GM23248 (cell line): ENCODE measurements at regions not wholly inside any gene's neighbourhood (a gene's known extent, or its start where the extent isn't known, plus 50 kb on each side); places are given as distances from the start of the nearest gene placed in this dataset.

Source experiments
- DNase-seq: peaks from one replicate; pipeline ENCODE4 v3.0.0-alpha.2; 2015
- H2AFZ ChIP-seq: fragments of 200-600 bp; sonication (generic); 2 replicates; pipeline ENCODE4 v1.6.1; 2016; ENCODE audit warnings: antibody characterized with exemption
- H3F3A ChIP-seq: fragments of 200-600 bp; sonication (generic); 2 replicates; pipeline ENCODE4 v1.6.1; 2016; ENCODE audit warnings: mild to moderate bottlenecking, antibody characterized with exemption, mixed run types; ENCODE audit not compliant: insufficient read depth
- H3K27ac ChIP-seq: fragments of 200-600 bp; sonication (generic); 2 replicates; pipeline ENCODE4 v1.5.1; 2016; ENCODE audit warnings: mild to moderate bottlenecking
- H3K27me3 ChIP-seq: fragments of 200-600 bp; sonication (generic); replicated peaks from 2 replicates; pipeline ENCODE4 v1.6.1; 2016; ENCODE audit warnings: mild to moderate bottlenecking; ENCODE audit not compliant: insufficient read depth
- H3K36me3 ChIP-seq: fragments of 200-600 bp; sonication (generic); 2 replicates; pipeline ENCODE4 v1.6.1; 2016; ENCODE audit warnings: low read depth, mild to moderate bottlenecking
- H3K4me1 ChIP-seq: fragments of 200-600 bp; sonication (generic); 2 replicates; pipeline ENCODE4 v1.6.1; 2016; ENCODE audit warnings: mild to moderate bottlenecking; ENCODE audit not compliant: insufficient read depth
- H3K4me2 ChIP-seq: fragments of 200-600 bp; sonication (generic); one replicate; pipeline ENCODE4 v1.6.1; 2016; ENCODE audit warnings: mild to moderate bottlenecking; ENCODE audit not compliant: unreplicated experiment
- H3K4me3 ChIP-seq: fragments of 200-600 bp; sonication (generic); 2 replicates; pipeline ENCODE4 v1.5.1; 2016; ENCODE audit warnings: mild to moderate bottlenecking
- H3K79me2 ChIP-seq: fragments of 200-600 bp; sonication (generic); 2 replicates; pipeline ENCODE4 v1.6.1; 2016; ENCODE audit warnings: mild to moderate bottlenecking; ENCODE audit not compliant: insufficient read depth
- H3K9ac ChIP-seq: fragments of 200-600 bp; sonication (generic); 2 replicates; pipeline ENCODE4 v1.6.1; 2016; ENCODE audit warnings: mild to moderate bottlenecking
- H3K9me2 ChIP-seq: fragments of 200-600 bp; sonication (generic); 2 replicates; pipeline ENCODE4 v1.6.1; 2016; ENCODE audit warnings: mixed run types, mild to moderate bottlenecking, moderate library complexity; ENCODE audit not compliant: insufficient read depth
- H3K9me3 ChIP-seq: fragments of 200-600 bp; sonication (generic); one replicate; pipeline ENCODE4 v1.6.1; 2017; ENCODE audit warnings: low read depth
- H4K20me1 ChIP-seq: fragments of 200-600 bp; sonication (generic); 2 replicates; pipeline ENCODE4 v1.6.0; 2016; ENCODE audit not compliant: insufficient read depth
- EZH2 ChIP-seq: fragments of 200-600 bp; sonication (generic); IDR thresholded peaks from 2 replicates; pipeline ENCODE4 v1.6.1; 2018; ENCODE audit warnings: antibody characterized with exemption, mild to moderate bottlenecking; ENCODE audit not compliant: insufficient read depth, poor library complexity, severe bottlenecking
- EZH2phosphoT487 ChIP-seq: fragments of 200-600 bp; sonication (generic); IDR thresholded peaks from 2 replicates; pipeline ENCODE4 v1.6.1; 2018; ENCODE audit warnings: antibody characterized with exemption, moderate library complexity, mild to moderate bottlenecking, low read depth; ENCODE audit not compliant: insufficient read depth
- WGBS, 2 experiments: methylation state at CpG; one replicate each; pipeline ENCODE4 v1.1.6; 2015 to 2017; ENCODE audit warnings: low lambda C conversion rate in 2 of 2, low coverage in 1 of 2; ENCODE audit errors: missing lambda C conversion rate in 2 of 2; 5-methylcytosine and 5-hydroxymethylcytosine counted together
- in situ Hi-C: fragments of 300-500 bp; cut with MboI; formaldehyde crosslinking; loops from 2 replicates; pipeline ENCODE4 v1.15.0; 2020

DNA sequence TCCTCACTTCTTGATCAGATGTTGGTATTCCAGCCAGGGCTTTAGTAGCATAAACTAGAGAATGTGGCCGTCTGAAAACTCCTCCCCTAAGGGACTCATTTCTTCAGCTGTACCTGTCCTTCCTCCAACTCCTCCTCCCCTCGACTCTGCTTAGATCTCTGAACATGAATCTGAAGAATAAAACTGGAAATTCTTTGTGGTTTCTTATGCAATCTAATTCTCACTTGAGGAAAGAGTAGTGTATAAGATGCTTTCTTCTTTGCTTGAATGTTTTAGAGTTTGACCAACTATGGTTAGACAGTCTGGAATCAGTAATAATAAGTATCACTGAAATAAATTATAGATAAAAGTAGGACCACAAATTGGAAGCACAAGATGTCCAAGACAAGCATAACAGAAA lies 128.5 kb downstream of the LRRC70 start:
- no peak overlapping the region for H3K4me2 ChIP-seq
- no peaks in the 10 kb centered on the region for H3K9me2 ChIP-seq
- no peak for TF ChIP-seq EZH2
- TF ChIP-seq EZH2phosphoT487: no peak
- no peaks in the 10 kb centered on the region for H3F3A ChIP-seq
- H3K4me1 ChIP-seq: no peaks in the 10 kb centered on the region
- H3K9me3 ChIP-seq: no peaks in the 10 kb centered on the region
- no peaks in the 10 kb centered on the region; the same call in 1 of the 2 replicates for H3K27me3 ChIP-seq
- H3K36me3 ChIP-seq: no peaks in the 10 kb centered on the region
- no peak overlapping the region for H3K4me3 ChIP-seq
- H3K9ac ChIP-seq: no peak overlapping the region
- no peaks in the 10 kb centered on the region for H3K79me2 ChIP-seq
- DNase-seq: no peak
- no peak overlapping the region for H3K27ac ChIP-seq
- no peak overlapping the region for H2AFZ ChIP-seq
- in situ Hi-C loops: no loop called here
- H4K20me1 ChIP-seq: no peaks in the 10 kb centered on the region
- 10 to 15% methylated on average over 2 of the region's 2 CpGs for WGBS, 2 experiments

DNA sequence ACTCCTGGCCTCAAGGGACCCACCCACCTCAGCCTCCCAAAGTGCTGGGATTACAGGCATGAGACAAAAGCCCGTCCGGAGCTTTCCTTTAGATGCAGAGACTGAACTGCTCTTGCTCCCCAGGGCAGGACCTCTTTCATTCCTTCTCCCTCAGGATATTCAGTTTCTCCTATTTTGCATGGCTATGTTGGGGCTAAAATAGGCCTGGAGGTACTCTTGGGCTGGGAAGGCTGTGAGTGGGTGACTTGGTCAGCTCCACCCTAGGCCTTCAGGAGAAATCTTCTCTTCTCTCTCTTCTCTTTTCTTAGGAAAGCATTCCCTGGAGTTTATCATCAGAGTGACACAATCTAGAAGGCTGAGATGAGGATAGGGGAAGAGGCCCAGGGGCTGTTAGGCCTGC lies 126.4 kb downstream of the LRRC70 start:
- no peaks in the 10 kb centered on the region for H3K9me2 ChIP-seq
- no peak overlapping the region for H3K4me2 ChIP-seq
- no peaks in the 10 kb centered on the region for H4K20me1 ChIP-seq
- in situ Hi-C loops: no loop called here
- no peak for DNase-seq
- H3K4me1 ChIP-seq: no peaks in the 10 kb centered on the region
- TF ChIP-seq EZH2phosphoT487 (no peak), EZH2 (no peak)
- H3K9me3 ChIP-seq: no peaks in the 10 kb centered on the region
- H3K9ac ChIP-seq: no peak overlapping the region
- H3K27me3 ChIP-seq: no peaks in the 10 kb centered on the region; the same call in 1 of the 2 replicates
- no peak overlapping the region for H2AFZ ChIP-seq
- H3K36me3 ChIP-seq: no peaks in the 10 kb centered on the region
- H3K27ac ChIP-seq: no peak overlapping the region
- no peaks in the 10 kb centered on the region for H3F3A ChIP-seq
- no peaks in the 10 kb centered on the region for H3K79me2 ChIP-seq
- WGBS, 2 experiments: 19 to 49% methylated on average over 2 of the region's 2 CpGs
- no peak overlapping the region for H3K4me3 ChIP-seq

DNA sequence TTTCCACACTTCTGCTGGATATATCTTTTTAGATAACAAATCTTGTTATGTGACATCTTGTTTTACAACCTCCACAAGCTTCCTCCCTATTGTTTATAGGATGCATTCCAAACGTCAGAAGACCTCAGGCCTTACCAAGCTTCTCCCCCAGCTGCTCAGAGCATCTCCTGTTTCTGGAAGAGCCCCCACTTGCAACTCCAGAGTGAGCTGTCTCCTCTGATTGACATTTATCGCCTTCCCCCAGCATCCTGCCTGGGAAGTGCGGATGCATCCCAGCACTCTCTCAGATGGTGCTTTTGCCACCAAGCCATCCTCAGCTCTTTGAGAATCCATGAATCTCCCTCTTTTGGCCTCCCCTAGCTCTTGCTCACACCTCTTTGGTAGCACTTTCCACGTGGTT lies 123.5 kb downstream of the LRRC70 start:
- H2AFZ ChIP-seq: no peak overlapping the region
- H3K4me2 ChIP-seq: no peak overlapping the region
- TF ChIP-seq EZH2phosphoT487 (no peak), EZH2 (no peak)
- WGBS, 2 experiments: 13 to 23% methylated on average over 4 of the region's 4 CpGs
- H3K4me3 ChIP-seq: no peak overlapping the region
- no peak overlapping the region for H3K27ac ChIP-seq
- H3K79me2 ChIP-seq: no peaks in the 10 kb centered on the region
- no peaks in the 10 kb centered on the region for H3K36me3 ChIP-seq
- H3K27me3 ChIP-seq: no peaks in the 10 kb centered on the region; the same call in 1 of the 2 replicates
- DNase-seq: no peak
- no peaks in the 10 kb centered on the region for H3K4me1 ChIP-seq
- no peaks in the 10 kb centered on the region for H4K20me1 ChIP-seq
- no peak overlapping the region for H3K9ac ChIP-seq
- no peaks in the 10 kb centered on the region for H3F3A ChIP-seq
- H3K9me2 ChIP-seq: no peaks in the 10 kb centered on the region
- H3K9me3 ChIP-seq: no peaks in the 10 kb centered on the region
- in situ Hi-C loops: no loop called here

DNA sequence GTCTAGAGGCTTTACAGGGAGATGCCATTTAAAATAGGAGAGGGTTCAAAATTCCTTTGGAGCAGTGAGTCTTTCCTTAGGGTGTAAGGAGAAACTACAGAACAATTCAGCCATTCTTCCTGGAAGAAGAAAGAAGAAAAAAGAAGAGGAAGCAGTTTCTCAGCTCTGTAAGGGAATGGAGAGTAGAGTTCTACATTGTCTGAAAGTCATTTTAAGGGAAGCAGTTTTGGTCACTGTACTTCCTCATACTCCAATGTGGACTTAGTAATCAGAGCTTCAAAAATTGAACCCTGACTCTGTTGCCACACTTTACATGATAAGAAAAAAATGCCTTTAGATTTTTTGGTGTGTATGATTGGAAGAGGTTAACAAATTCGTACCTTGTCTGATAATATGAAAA lies 122.4 kb downstream of the LRRC70 start:
- Histone ChIP-seq H4K20me1 (no peaks in the 10 kb centered on the region), H3K27ac (no peak overlapping the region), H3K27me3 (no peaks in the 10 kb centered on the region; the same call in 1 of the 2 replicates), H3K4me2 (no peak overlapping the region), H3K36me3 (no peaks in the 10 kb centered on the region), H3K4me1 (no peaks in the 10 kb centered on the region), H3K79me2 (no peaks in the 10 kb centered on the region), H2AFZ (no peak overlapping the region), H3K4me3 (no peak overlapping the region), H3K9ac (no peak overlapping the region), H3K9me3 (no peaks in the 10 kb centered on the region), H3F3A (no peaks in the 10 kb centered on the region), H3K9me2 (no peaks in the 10 kb centered on the region)
- WGBS, 2 experiments: 17 to 33% methylated on average over 1 of the region's 1 CpG
- DNase-seq: no peak
- no peak for TF ChIP-seq EZH2
- no peak for TF ChIP-seq EZH2phosphoT487
- in situ Hi-C loops: no loop called here

DNA sequence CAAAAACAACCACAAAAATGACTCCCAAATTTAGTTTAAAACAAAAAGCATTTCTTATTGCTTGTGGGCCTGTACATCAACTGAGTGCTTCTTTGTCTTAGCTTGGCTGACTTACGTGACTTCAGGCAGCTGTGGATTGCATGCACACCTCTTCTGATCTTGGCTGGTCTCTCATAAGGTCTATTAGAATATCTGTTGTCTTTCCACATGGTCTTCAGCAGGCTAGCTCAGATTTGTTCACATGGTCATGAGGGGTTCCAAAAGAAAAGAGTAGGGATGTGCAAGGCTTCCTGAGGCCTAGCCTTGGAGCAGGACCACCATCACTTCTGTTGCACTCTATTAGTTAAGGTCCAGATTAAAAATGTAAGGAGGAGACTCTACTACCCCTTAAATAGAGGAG lies 120.1 kb downstream of the LRRC70 start:
- H2AFZ ChIP-seq: no peak overlapping the region
- H3K4me1 ChIP-seq: no peaks in the 10 kb centered on the region
- TF ChIP-seq EZH2phosphoT487: no peak
- TF ChIP-seq EZH2: no peak
- H3K79me2 ChIP-seq: no peaks in the 10 kb centered on the region
- H3K4me2 ChIP-seq: no peak overlapping the region
- in situ Hi-C loops: no loop called here
- H3K27me3 ChIP-seq: no peaks in the 10 kb centered on the region; the same call in 1 of the 2 replicates
- no peak for DNase-seq
- H3K9me3 ChIP-seq: no peaks in the 10 kb centered on the region
- WGBS, 2 experiments: 8 to 16% methylated on average over 1 of the region's 1 CpG
- H3K27ac ChIP-seq: no peak overlapping the region
- H4K20me1 ChIP-seq: no peaks in the 10 kb centered on the region
- H3K9me2 ChIP-seq: no peaks in the 10 kb centered on the region
- H3K4me3 ChIP-seq: no peak overlapping the region
- H3K36me3 ChIP-seq: no peaks in the 10 kb centered on the region
- H3K9ac ChIP-seq: no peak overlapping the region
- no peaks in the 10 kb centered on the region for H3F3A ChIP-seq
